DND-41 (cell line): ENCODE measurements at regions not wholly inside any gene's neighbourhood (a gene's known extent, or its start where the extent isn't known, plus 50 kb on each side); places are given as distances from the start of the nearest gene placed in this dataset.
A peak's percentile ranks its signal among the peaks of the same experiment; 100 is the strongest.

Experiments used
- ATAC-seq: fragments of 200-7000 bp; cut with Tn5 transposase; 3 replicates; pipeline ENCODE4 v1.9.1; 2021; ENCODE audit warnings: low read depth; ENCODE audit not compliant: insufficient read depth
- DNase-seq: peaks from one replicate; pipeline ENCODE4 v3.0.0-alpha.2; 2020
- H2AFZ ChIP-seq: 2 replicates; pipeline ENCODE4 v1.6.0; 2012; ENCODE audit warnings: low read depth, low read length
- H3K27ac ChIP-seq: 2 replicates; pipeline ENCODE4 v1.5.1; 2012; ENCODE audit warnings: low read length, inconsistent platforms
- H3K27me3 ChIP-seq: fragments of 200-600 bp; sonication (generic); 2 replicates; pipeline ENCODE4 v1.6.0; 2012; ENCODE audit warnings: low read length, mild to moderate bottlenecking, inconsistent platforms; ENCODE audit not compliant: insufficient read depth, poor library complexity
- H3K36me3 ChIP-seq: 2 replicates; pipeline ENCODE4 v1.5.1; 2012; ENCODE audit warnings: low read length, inconsistent platforms; ENCODE audit not compliant: insufficient read depth
- H3K4me1 ChIP-seq: 2 replicates; pipeline ENCODE4 v1.5.1; 2012; ENCODE audit warnings: mild to moderate bottlenecking, low read length; ENCODE audit not compliant: insufficient read depth
- H3K4me2 ChIP-seq: 2 replicates; pipeline ENCODE4 v1.6.0; 2012; ENCODE audit warnings: mild to moderate bottlenecking, moderate library complexity, low read length, inconsistent platforms; ENCODE audit not compliant: insufficient read depth
- H3K4me3 ChIP-seq, 2 experiments: fragments of 200-600 bp in 1 of 2; shearing (Covaris generic) in 1 of 2; 2 replicates each; pipeline ENCODE4 v1.5.1; 2012 to 2016; ENCODE audit warnings: inconsistent platforms in 2 of 2, low read length in 2 of 2, mild to moderate bottlenecking in 2 of 2, low read depth in 1 of 2, moderate library complexity in 1 of 2
- H3K79me2 ChIP-seq: 2 replicates; pipeline ENCODE4 v1.6.0; 2012; ENCODE audit warnings: low read length, inconsistent platforms; ENCODE audit not compliant: insufficient read depth
- H3K9ac ChIP-seq: 2 replicates; pipeline ENCODE4 v1.6.0; 2012; ENCODE audit warnings: low read depth, mild to moderate bottlenecking, inconsistent platforms, low read length, moderate library complexity
- H3K9me3 ChIP-seq: 2 replicates; pipeline ENCODE4 v1.5.1; 2012; ENCODE audit warnings: low read length, moderate library complexity, mild to moderate bottlenecking, inconsistent platforms; ENCODE audit not compliant: insufficient read depth, severe bottlenecking
- H4K20me1 ChIP-seq: 2 replicates; pipeline ENCODE4 v1.6.0; 2012; ENCODE audit warnings: low read length; ENCODE audit not compliant: insufficient read depth
- EZH2 ChIP-seq: IDR thresholded peaks from 3 replicates; pipeline ENCODE4 v1.6.1; 2012; ENCODE audit warnings: borderline replicate concordance, low read depth, mild to moderate bottlenecking, moderate library complexity, low read length, inconsistent platforms; ENCODE audit not compliant: severe bottlenecking
- TF ChIP-seq, protein P1 (sequence below): IDR thresholded peaks from 2 replicates; pipeline ENCODE4 v1.5.1; 2012; ENCODE audit warnings: borderline replicate concordance, low read length, moderate library complexity, mild to moderate bottlenecking; ENCODE audit not compliant: poor library complexity, severe bottlenecking; ENCODE audit errors: extremely low read depth

DNA sequence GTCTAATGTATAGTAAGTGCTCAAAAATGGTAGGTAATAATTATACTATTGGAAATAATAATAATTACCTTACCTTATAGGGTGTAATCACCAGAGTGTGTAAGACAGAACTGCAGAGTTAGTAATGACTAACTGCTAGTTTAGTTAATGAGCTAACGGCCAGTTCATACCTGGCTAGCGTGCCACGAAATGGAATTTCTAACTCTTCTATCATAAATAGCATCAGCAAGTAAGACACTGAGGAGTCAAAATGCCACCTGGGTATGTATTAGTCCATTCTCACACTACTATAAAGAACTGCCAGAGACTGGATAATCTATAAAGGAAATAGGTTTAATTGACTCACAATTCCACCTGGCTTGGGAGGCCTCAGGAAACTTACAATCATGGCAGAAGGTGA, 63.4 kb upstream of the CEP85L start:
- Histone ChIP-seq H3K9me3 (no peaks in the 10 kb centered on the region), H3K4me1 (peaks cover 26% of the 10 kb centered on the region), H3K27me3 (no peaks in the 10 kb centered on the region), H2AFZ (no peak overlapping the region), H3K4me2 (no peak overlapping the region), H3K9ac (no peak overlapping the region), H3K27ac (no peak overlapping the region), H3K79me2 (no peaks in the 10 kb centered on the region), H4K20me1 (no peaks in the 10 kb centered on the region), H3K4me3 (no peak overlapping the region), H3K36me3 (no peaks in the 10 kb centered on the region)
- no peak for DNase-seq
- TF ChIP-seq EZH2 = no peak
- TF ChIP-seq, protein P1, sequence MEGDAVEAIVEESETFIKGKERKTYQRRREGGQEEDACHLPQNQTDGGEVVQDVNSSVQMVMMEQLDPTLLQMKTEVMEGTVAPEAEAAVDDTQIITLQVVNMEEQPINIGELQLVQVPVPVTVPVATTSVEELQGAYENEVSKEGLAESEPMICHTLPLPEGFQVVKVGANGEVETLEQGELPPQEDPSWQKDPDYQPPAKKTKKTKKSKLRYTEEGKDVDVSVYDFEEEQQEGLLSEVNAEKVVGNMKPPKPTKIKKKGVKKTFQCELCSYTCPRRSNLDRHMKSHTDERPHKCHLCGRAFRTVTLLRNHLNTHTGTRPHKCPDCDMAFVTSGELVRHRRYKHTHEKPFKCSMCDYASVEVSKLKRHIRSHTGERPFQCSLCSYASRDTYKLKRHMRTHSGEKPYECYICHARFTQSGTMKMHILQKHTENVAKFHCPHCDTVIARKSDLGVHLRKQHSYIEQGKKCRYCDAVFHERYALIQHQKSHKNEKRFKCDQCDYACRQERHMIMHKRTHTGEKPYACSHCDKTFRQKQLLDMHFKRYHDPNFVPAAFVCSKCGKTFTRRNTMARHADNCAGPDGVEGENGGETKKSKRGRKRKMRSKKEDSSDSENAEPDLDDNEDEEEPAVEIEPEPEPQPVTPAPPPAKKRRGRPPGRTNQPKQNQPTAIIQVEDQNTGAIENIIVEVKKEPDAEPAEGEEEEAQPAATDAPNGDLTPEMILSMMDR = no peak
- ATAC-seq = no peak

DNA sequence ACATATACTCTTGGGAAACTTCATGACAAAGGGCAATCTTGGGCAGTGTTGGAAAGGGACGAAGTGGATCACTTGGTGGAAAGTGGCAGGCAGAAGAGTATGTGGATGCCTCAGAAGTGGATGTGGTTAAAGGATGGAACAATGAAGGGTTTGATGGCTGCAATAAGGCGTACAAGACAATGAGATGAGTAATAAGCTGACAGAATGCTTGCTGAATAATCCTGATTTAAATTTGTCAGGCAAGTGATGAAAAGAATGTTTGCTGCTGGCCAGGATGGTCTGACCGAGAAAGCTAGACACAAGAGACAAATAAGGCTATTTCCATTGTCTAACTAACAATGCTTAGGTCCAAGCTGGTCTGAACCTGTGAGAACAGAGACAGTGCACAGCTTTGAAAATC, 61.6 kb upstream of the CEP85L start:
- H3K4me2 ChIP-seq = no peak overlapping the region
- ATAC-seq (no peak), DNase-seq (no peak)

DNA sequence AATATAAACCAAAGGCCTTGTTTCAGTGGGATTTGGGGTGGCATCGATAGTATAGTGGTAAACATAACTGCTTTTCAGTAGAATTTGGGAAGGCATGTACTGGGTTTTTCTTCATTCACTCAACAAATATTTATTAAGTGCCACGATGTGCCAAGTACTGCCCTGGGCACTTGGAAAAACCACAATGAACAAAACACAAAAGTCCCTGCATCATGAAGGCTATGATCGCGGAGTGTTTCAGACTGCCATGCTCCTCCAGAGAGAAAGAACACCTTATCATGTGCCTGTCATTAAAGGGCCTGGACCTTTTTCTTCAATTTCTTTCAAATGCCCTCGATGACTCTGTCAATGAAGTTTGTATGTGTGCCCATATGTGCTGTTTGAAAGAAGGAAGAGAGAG, 59.2 kb upstream of the CEP85L start:
- peaks cover 44% of the 10 kb centered on the region for H3K4me1 ChIP-seq
- peak overlapping the region; percentile 79 for H3K4me2 ChIP-seq
- no peaks in the 10 kb centered on the region for H3K27me3 ChIP-seq
- TF ChIP-seq EZH2 = no peak
- TF ChIP-seq, protein P1 = no peak
- ATAC-seq (no peak), DNase-seq (peak; percentile 15)
- H3K9ac ChIP-seq = peak overlapping the region; percentile 70
- H3K27ac ChIP-seq = peak overlapping the region; percentile 97
- H3K4me3 ChIP-seq = peak overlapping the region in 1 of 2 experiments; percentile 67; a peak in 2 of 4 replicates
- H3K79me2 ChIP-seq = peaks cover 41% of the 10 kb centered on the region
- peak overlapping the region; percentile 67 for H2AFZ ChIP-seq
- no peaks in the 10 kb centered on the region for H3K9me3 ChIP-seq
- H3K36me3 ChIP-seq = peaks cover 3% of the 10 kb centered on the region; the same call in 1 of the 2 replicates
- H4K20me1 ChIP-seq = peaks cover 3% of the 10 kb centered on the region; the same call in 1 of the 2 replicates

More for the DNA sequence above, 61.6 kb upstream of the CEP85L start:
- H3K9ac ChIP-seq = no peak overlapping the region
- peaks cover 17% of the 10 kb centered on the region for H3K79me2 ChIP-seq
- no peaks in the 10 kb centered on the region for H3K36me3 ChIP-seq
- H3K27ac ChIP-seq = no peak overlapping the region
- H3K27me3 ChIP-seq = no peaks in the 10 kb centered on the region
- H3K9me3 ChIP-seq = no peaks in the 10 kb centered on the region
- TF ChIP-seq EZH2 = no peak
- TF ChIP-seq, protein P1 = no peak
- no peak overlapping the region for H2AFZ ChIP-seq
- H4K20me1 ChIP-seq = no peaks in the 10 kb centered on the region
- peaks cover 20% of the 10 kb centered on the region for H3K4me1 ChIP-seq
- H3K4me3 ChIP-seq = no peak overlapping the region
